ENCODE measurements at regions not wholly inside any gene's neighbourhood (a gene's known extent, or its start where the extent isn't known, plus 50 kb on each side); places are given as distances from the start of the nearest gene placed in this dataset.

DNA sequence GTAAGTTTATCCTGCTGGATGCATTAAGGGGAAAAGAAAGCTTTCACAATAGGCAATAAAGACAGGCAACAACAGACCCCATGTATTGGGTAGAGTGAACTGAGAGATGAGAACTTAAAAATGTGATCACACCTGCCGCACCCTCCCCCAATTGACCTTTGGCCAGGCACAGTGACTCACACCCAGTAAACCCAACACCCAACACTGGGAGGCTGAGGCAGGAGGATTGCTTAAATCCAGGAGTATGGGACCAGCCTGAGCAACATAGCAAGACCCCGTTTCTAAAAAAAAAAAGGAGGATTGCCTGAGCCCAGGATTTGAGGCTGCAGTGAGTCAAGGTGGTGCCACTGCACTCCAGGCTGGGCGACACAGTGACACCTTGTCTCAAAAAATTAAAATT, 86.9 kb downstream of the MPP7 start:
- Mint-ChIP-seq H3K27me3 (ENCODE audit: low read depth) (peaks cover 19% of the 10 kb centered on the region), H3K27ac (no peak overlapping the region), H3K4me3 (ENCODE audit: low read depth) (no peak overlapping the region), H3K36me3 (ENCODE audit: low read depth) (no peaks in the 10 kb centered on the region), H3K9me3 (no peaks in the 10 kb centered on the region), H3K4me1 (ENCODE audit: low read depth) (peaks cover 7% of the 10 kb centered on the region)
- DNase-seq (ENCODE audit: low spot score): no peak
- intact Hi-C loops (cut with micrococcal nuclease): no loop called here

- Mint-ChIP-seq H3K27ac (no peak overlapping the region), H3K4me3 (ENCODE audit: low read depth) (no peak overlapping the region), H3K9me3 (no peaks in the 10 kb centered on the region), H3K4me1 (ENCODE audit: low read depth) (peaks cover 7% of the 10 kb centered on the region), H3K36me3 (ENCODE audit: low read depth) (no peaks in the 10 kb centered on the region), H3K27me3 (ENCODE audit: low read depth) (peaks cover 12% of the 10 kb centered on the region)
- intact Hi-C loops (cut with micrococcal nuclease): no loop called here
- no peak for DNase-seq (ENCODE audit: low spot score)
Observed at GRCh38 chr10:28214219-28214618, 88.6 kb downstream of the MPP7 start.

DNA sequence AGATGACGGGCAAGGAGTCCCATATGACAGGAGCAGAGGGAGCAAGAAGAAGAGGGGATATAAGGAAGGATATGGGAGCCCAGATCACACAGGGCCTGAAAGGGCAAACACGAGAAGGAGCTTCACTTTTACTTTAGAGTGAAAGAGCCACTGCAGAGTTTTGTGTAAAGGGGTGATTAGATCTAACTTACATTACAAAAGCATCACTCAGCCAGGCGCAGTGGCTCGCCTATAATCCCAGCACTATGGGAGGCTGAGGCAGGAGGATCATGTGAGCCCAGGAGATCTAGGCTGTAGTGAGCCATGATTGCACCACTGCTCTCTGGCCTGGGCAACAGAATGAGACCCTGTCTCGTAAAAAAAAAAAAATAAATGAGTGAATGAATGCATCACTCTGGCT, 91.1 kb downstream of the MPP7 start:
- no peaks in the 10 kb centered on the region for H3K36me3 Mint-ChIP-seq (ENCODE audit: low read depth)
- H3K27me3 Mint-ChIP-seq (ENCODE audit: low read depth): peaks cover 5% of the 10 kb centered on the region
- H3K27ac Mint-ChIP-seq: no peak overlapping the region
- no peak overlapping the region for H3K4me3 Mint-ChIP-seq (ENCODE audit: low read depth)
- intact Hi-C loops (cut with micrococcal nuclease): no loop called here
- no peaks in the 10 kb centered on the region for H3K4me1 Mint-ChIP-seq (ENCODE audit: low read depth)
- DNase-seq (ENCODE audit: low spot score): no peak
- no peaks in the 10 kb centered on the region for H3K9me3 Mint-ChIP-seq

- Mint-ChIP-seq H3K4me1 (ENCODE audit: low read depth) (no peaks in the 10 kb centered on the region), H3K27me3 (ENCODE audit: low read depth) (no peaks in the 10 kb centered on the region), H3K4me3 (ENCODE audit: low read depth) (no peak overlapping the region), H3K9me3 (no peaks in the 10 kb centered on the region), H3K36me3 (ENCODE audit: low read depth) (no peaks in the 10 kb centered on the region), H3K27ac (no peak overlapping the region)
- DNase-seq (ENCODE audit: low spot score): no peak
- intact Hi-C loops (cut with micrococcal nuclease): no loop called here
Observed at GRCh38 chr10:28207799-28208198, 95.1 kb downstream of the MPP7 start.

DNA sequence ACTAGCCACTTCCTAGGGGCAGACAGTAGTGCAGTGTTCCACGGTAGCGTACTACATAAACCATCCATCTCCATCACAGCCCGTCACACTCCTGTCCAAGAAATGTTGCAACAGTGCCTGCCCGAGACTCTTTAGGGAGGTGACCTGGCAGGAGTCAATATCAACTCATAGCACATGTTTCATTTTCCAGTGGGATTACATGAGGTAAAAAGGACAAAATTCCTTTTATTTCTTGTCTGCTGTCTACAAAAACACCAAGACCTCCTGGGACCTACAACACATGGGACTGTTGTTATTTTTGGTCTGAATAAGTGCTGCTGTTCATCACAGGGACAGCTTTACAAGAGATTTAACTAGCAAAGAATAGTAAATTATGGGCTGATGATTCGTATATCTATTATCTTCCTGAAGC, 99.9 kb downstream of the MPP7 start:
- no peaks in the 10 kb centered on the region for H3K36me3 Mint-ChIP-seq (ENCODE audit: low read depth)
- no peaks in the 10 kb centered on the region for H3K9me3 Mint-ChIP-seq
- H3K4me3 Mint-ChIP-seq (ENCODE audit: low read depth): no peak overlapping the region
- H3K27me3 Mint-ChIP-seq (ENCODE audit: low read depth): no peaks in the 10 kb centered on the region
- no peaks in the 10 kb centered on the region for H3K4me1 Mint-ChIP-seq (ENCODE audit: low read depth)
- intact Hi-C loops (cut with micrococcal nuclease): no loop called here
- no peak for DNase-seq (ENCODE audit: low spot score)
- no peak overlapping the region for H3K27ac Mint-ChIP-seq

- DNase-seq (ENCODE audit: low spot score): no peak
- H3K4me3 Mint-ChIP-seq (ENCODE audit: low read depth): no peak overlapping the region
- no peak overlapping the region for H3K27ac Mint-ChIP-seq
- H3K9me3 Mint-ChIP-seq: no peaks in the 10 kb centered on the region
- intact Hi-C loops (cut with micrococcal nuclease): no loop called here
- no peaks in the 10 kb centered on the region for H3K27me3 Mint-ChIP-seq (ENCODE audit: low read depth)
- H3K4me1 Mint-ChIP-seq (ENCODE audit: low read depth): no peaks in the 10 kb centered on the region
- H3K36me3 Mint-ChIP-seq (ENCODE audit: low read depth): no peaks in the 10 kb centered on the region
Observed at GRCh38 chr10:28201410-28202400, 101.2 kb downstream of the MPP7 start.

GRCh38 chr10:28200775-28201174, 102.1 kb downstream of the MPP7 start:
- no peaks in the 10 kb centered on the region for H3K36me3 Mint-ChIP-seq (ENCODE audit: low read depth)
- DNase-seq (ENCODE audit: low spot score): no peak
- H3K27ac Mint-ChIP-seq: no peak overlapping the region
- intact Hi-C loops (cut with micrococcal nuclease): no loop called here
- H3K4me1 Mint-ChIP-seq (ENCODE audit: low read depth): no peaks in the 10 kb centered on the region
- no peak overlapping the region for H3K4me3 Mint-ChIP-seq (ENCODE audit: low read depth)
- H3K9me3 Mint-ChIP-seq: no peaks in the 10 kb centered on the region
- no peaks in the 10 kb centered on the region for H3K27me3 Mint-ChIP-seq (ENCODE audit: low read depth)

DNA sequence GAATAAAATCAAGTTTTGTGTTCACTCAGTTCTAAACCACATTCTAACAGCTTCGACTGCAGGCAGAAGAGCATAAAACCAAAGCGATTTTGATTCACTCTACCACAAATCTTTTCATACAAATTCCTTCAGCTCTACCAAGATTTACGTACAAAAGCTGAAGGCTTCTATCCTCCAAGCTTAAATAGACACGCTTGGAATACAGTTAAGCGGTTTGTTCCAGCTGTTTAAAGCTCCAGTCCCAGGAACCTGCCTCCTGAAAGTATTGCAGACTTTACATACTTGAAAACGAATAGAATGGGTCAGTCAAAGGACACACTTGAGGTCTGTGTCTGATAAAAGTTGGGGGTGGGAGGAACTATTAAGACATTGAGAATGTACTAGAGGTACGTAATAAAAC, 102.9 kb downstream of the MPP7 start:
- no peaks in the 10 kb centered on the region for H3K9me3 Mint-ChIP-seq
- H3K36me3 Mint-ChIP-seq (ENCODE audit: low read depth): no peaks in the 10 kb centered on the region
- DNase-seq (ENCODE audit: low spot score): no peak
- H3K27me3 Mint-ChIP-seq (ENCODE audit: low read depth): peaks cover 2% of the 10 kb centered on the region
- H3K4me3 Mint-ChIP-seq (ENCODE audit: low read depth): no peak overlapping the region
- H3K27ac Mint-ChIP-seq: no peak overlapping the region
- H3K4me1 Mint-ChIP-seq (ENCODE audit: low read depth): no peaks in the 10 kb centered on the region
- intact Hi-C loops (cut with micrococcal nuclease): no loop called here

DNA sequence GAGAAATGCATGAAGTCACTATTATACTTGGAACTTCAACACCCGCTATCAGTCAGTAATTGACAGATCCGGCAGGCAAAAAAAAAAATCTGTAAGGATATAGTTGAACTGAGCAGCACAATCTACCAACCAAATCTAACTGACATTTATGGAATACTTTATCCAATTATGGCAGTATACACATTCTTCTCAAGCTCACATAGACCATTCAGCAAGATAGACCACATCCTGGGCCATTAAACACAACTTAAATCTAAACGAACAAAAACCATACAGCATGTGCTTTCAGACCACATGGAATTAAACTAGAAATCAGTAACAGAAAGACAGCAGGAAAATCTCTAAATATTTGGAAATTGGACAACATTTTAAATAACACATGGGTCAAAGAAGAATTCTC, 112.7 kb downstream of the MPP7 start:
- peaks cover 9% of the 10 kb centered on the region for H3K27me3 Mint-ChIP-seq (ENCODE audit: low read depth)
- no peaks in the 10 kb centered on the region for H3K4me1 Mint-ChIP-seq (ENCODE audit: low read depth)
- no peak overlapping the region for H3K27ac Mint-ChIP-seq
- DNase-seq (ENCODE audit: low spot score): no peak
- no peaks in the 10 kb centered on the region for H3K36me3 Mint-ChIP-seq (ENCODE audit: low read depth)
- H3K4me3 Mint-ChIP-seq (ENCODE audit: low read depth): no peak overlapping the region
- H3K9me3 Mint-ChIP-seq: no peaks in the 10 kb centered on the region
- intact Hi-C loops (cut with micrococcal nuclease): no loop called here

DNA sequence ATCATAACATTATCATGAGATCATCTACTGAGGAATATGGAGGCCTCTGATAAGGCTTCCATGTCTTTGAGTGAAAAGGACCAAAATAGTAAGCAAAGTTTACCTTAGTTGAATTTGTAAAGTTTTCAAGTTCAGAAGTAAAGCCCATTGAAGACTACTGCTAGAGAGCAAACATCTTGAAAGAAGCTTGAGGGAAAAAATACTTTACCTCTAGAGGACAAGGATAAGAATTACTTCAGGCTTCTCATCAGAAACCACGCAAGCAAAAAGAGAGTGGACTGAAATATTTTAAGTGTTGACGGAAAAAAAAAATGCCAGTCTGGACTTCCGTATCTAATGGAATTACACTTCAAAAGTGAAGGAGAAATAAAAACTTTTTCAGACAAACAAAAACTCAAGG, 114.3 kb downstream of the MPP7 start:
- Mint-ChIP-seq H3K4me3 (ENCODE audit: low read depth) (no peak overlapping the region), H3K27me3 (ENCODE audit: low read depth) (peaks cover 6% of the 10 kb centered on the region), H3K36me3 (ENCODE audit: low read depth) (no peaks in the 10 kb centered on the region), H3K4me1 (ENCODE audit: low read depth) (no peaks in the 10 kb centered on the region), H3K27ac (no peak overlapping the region), H3K9me3 (no peaks in the 10 kb centered on the region)
- no peak for DNase-seq (ENCODE audit: low spot score)
- intact Hi-C loops (cut with micrococcal nuclease): no loop called here

DNA sequence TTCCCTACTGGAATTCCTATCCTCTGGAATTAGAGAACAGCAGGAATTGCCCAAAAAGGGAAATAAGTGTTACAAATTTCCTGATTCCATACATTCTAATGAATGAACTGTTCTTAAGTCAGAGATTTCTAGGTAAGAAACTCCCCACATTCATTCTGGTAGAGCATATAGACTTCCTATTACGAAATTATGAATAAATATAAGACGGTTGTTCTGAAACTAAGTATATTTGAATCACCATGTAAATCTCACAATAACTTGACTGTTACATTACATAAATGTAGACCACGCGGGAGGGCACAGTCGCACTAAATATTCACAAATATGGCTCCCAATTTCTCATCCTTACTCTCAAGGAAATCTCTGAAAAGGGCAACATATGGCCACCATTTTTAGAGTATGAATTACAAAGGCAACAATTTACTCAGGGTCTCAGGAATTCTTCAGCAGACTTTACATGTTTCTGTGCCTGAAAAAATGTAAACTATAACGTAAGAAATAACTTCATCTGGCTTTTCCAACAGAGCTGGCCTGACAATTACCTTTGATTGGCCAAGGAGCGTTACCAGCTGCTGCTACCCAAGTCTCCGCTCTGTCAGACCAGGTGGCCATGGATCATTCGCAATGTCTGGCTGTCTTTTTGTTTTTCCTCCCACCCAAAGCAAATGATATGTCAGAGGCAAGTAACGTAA, 115.8 kb downstream of the MPP7 start:
- intact Hi-C loops (cut with micrococcal nuclease): no loop called here
- H3K4me1 Mint-ChIP-seq (ENCODE audit: low read depth): no peaks in the 10 kb centered on the region

DNA sequence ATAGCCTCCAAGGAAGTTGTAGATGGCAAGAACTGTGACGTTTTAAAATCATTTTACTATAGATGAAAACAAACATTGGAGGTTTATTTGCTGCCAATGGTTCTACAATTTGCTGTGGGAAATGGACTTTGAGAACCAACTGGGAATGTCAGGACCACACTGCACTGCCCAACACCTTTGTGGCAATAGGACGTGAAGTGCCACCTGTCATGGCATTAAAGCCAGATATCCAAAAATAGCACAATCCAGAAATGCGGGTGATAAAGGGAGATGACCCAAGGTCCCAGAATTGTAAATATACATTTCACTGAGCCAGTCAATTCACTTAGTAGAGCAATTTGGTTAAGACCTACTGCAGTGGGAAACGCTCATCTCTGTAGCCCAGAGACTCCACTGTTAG, 116.4 kb downstream of the MPP7 start:
- Mint-ChIP-seq H3K27ac (no peak overlapping the region), H3K9me3 (no peaks in the 10 kb centered on the region), H3K27me3 (ENCODE audit: low read depth) (peaks cover 8% of the 10 kb centered on the region), H3K36me3 (ENCODE audit: low read depth) (no peaks in the 10 kb centered on the region), H3K4me3 (ENCODE audit: low read depth) (no peak overlapping the region), H3K4me1 (ENCODE audit: low read depth) (no peaks in the 10 kb centered on the region)
- intact Hi-C loops (cut with micrococcal nuclease): no loop called here
- no peak for DNase-seq (ENCODE audit: low spot score)

More for the DNA sequence above, 115.8 kb downstream of the MPP7 start:
- DNase-seq (ENCODE audit: low spot score): no peak
- Mint-ChIP-seq H3K4me3 (ENCODE audit: low read depth) (no peak overlapping the region), H3K36me3 (ENCODE audit: low read depth) (no peaks in the 10 kb centered on the region), H3K27ac (no peak overlapping the region), H3K27me3 (ENCODE audit: low read depth) (peaks cover 4% of the 10 kb centered on the region), H3K9me3 (no peaks in the 10 kb centered on the region)

DNA sequence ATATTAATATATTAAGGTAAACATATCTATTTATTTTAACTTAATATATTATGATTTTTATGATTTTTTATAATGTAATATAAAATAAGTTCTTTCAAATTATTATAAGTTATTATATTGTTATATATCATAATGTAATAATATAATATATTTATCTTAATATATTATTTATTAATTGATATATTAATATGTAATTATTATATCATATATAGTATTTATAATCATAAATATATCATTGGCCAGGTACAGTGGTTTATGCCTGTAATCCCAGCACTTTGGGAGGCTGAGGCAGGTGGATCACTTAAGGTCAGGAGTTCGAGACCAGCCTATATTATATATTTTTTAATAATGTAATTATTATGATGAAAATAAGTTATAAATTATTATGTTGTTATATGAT, 118.1 kb downstream of the MPP7 start:
- Mint-ChIP-seq H3K27me3 (ENCODE audit: low read depth) (peaks cover 3% of the 10 kb centered on the region), H3K36me3 (ENCODE audit: low read depth) (no peaks in the 10 kb centered on the region), H3K27ac (no peak overlapping the region), H3K4me1 (ENCODE audit: low read depth) (no peaks in the 10 kb centered on the region), H3K4me3 (ENCODE audit: low read depth) (no peak overlapping the region), H3K9me3 (no peaks in the 10 kb centered on the region)
- DNase-seq (ENCODE audit: low spot score): no peak
- intact Hi-C loops (cut with micrococcal nuclease): no loop called here
